ENCODE measurements at regions not wholly inside any gene's neighbourhood (a gene's known extent, or its start where the extent isn't known, plus 50 kb on each side); places are given as distances from the start of the nearest gene placed in this dataset.

- DNase-seq: no peak
- H3K9me3 Mint-ChIP-seq: no peaks in the 10 kb centered on the region
- H3K36me3 Mint-ChIP-seq (ENCODE audit: low read depth): no peaks in the 10 kb centered on the region
- no peak for TF ChIP-seq CTCF (IDR thresholded peaks at IDR 0.05)
- H3K4me3 Mint-ChIP-seq: no peak overlapping the region
- no peaks in the 10 kb centered on the region for H3K4me1 Mint-ChIP-seq
- no peaks in the 10 kb centered on the region for H3K27me3 Mint-ChIP-seq (ENCODE audit: low read depth, poor library complexity)
- H3K27ac Mint-ChIP-seq: no peak overlapping the region
Measured at GRCh38 chr1:37107153-37107907, 73.0 kb upstream of the GRIK3 start.

GRCh38 chr1:37108596-37109188 lies 74.4 kb upstream of the GRIK3 start:
- no peaks in the 10 kb centered on the region for H3K9me3 Mint-ChIP-seq
- TF ChIP-seq CTCF (IDR thresholded peaks at IDR 0.05): no peak
- no peak for DNase-seq
- no peaks in the 10 kb centered on the region for H3K4me1 Mint-ChIP-seq
- H3K27me3 Mint-ChIP-seq (ENCODE audit: low read depth, poor library complexity): no peaks in the 10 kb centered on the region
- H3K4me3 Mint-ChIP-seq: no peak overlapping the region
- H3K27ac Mint-ChIP-seq: no peak overlapping the region
- no peaks in the 10 kb centered on the region for H3K36me3 Mint-ChIP-seq (ENCODE audit: low read depth)

- DNase-seq: no peak
- no peaks in the 10 kb centered on the region for H3K4me1 Mint-ChIP-seq
- no peak overlapping the region for H3K27ac Mint-ChIP-seq
- peaks cover 16% of the 10 kb centered on the region for H3K27me3 Mint-ChIP-seq (ENCODE audit: low read depth, poor library complexity)
- no peaks in the 10 kb centered on the region for H3K36me3 Mint-ChIP-seq (ENCODE audit: low read depth)
- no peak for TF ChIP-seq CTCF (IDR thresholded peaks at IDR 0.05)
- H3K9me3 Mint-ChIP-seq: no peaks in the 10 kb centered on the region
- no peak overlapping the region for H3K4me3 Mint-ChIP-seq
Measured at GRCh38 chr1:37112430-37112829, 78.1 kb upstream of the GRIK3 start.

GRCh38 chr1:37113285-37113997 lies 79.1 kb upstream of the GRIK3 start:
- peaks cover 21% of the 10 kb centered on the region for H3K27me3 Mint-ChIP-seq (ENCODE audit: low read depth, poor library complexity)
- no peaks in the 10 kb centered on the region for H3K36me3 Mint-ChIP-seq (ENCODE audit: low read depth)
- DNase-seq: no peak
- H3K4me3 Mint-ChIP-seq: no peak overlapping the region
- no peak for TF ChIP-seq CTCF (IDR thresholded peaks at IDR 0.05)
- H3K9me3 Mint-ChIP-seq: no peaks in the 10 kb centered on the region
- no peaks in the 10 kb centered on the region for H3K4me1 Mint-ChIP-seq
- H3K27ac Mint-ChIP-seq: no peak overlapping the region

GRCh38 chr1:37118790-37119189 lies 84.5 kb upstream of the GRIK3 start:
- Mint-ChIP-seq H3K36me3 (ENCODE audit: low read depth) (no peaks in the 10 kb centered on the region), H3K9me3 (peaks cover 3% of the 10 kb centered on the region), H3K4me3 (no peak overlapping the region), H3K27ac (no peak overlapping the region), H3K27me3 (ENCODE audit: low read depth, poor library complexity) (peaks cover 34% of the 10 kb centered on the region), H3K4me1 (peaks cover 17% of the 10 kb centered on the region)
- no peak for DNase-seq
- TF ChIP-seq CTCF (IDR thresholded peaks at IDR 0.05): no peak

Data from nephron progenitor cell (in vitro differentiated cells).